GM19043 (cell line): ENCODE measurements at regions not wholly inside any gene's neighbourhood (a gene's known extent, or its start where the extent isn't known, plus 50 kb on each side); places are given as distances from the start of the nearest gene placed in this dataset.
A peak's percentile ranks its signal among the peaks of the same experiment; 100 is the strongest.
"Not testable (repeated sequence)": the region's sequence is repeated elsewhere in the genome, so short reads cannot be mapped to it uniquely, and the experiment has no call there.

Experiments
- ATAC-seq: cut with Tn5 transposase; IDR thresholded peaks from one replicate; pipeline ENCODE4 v1.9.1; 2021; ENCODE audit warnings: low read depth; ENCODE audit not compliant: unreplicated experiment

DNA sequence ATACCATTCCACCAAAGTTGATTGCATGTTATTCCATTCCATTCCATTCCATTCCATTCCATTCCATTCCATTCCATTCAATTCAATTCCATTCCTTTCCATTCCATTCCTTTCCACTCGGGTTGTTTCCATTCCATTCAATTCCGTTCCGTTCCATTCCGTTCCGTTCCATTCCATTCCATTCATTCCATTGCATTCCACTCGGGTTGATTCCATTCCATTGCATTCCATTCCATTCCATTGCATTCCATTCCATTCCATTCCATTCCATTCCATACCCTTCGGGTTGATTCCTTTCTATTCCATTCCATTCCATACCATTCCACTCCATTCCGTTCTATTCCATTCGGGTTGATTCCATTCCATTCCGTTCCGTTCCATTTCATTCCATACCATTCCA is 166.9 kb downstream of the CWH43 start:
- ATAC-seq = not testable (repeated sequence)

DNA sequence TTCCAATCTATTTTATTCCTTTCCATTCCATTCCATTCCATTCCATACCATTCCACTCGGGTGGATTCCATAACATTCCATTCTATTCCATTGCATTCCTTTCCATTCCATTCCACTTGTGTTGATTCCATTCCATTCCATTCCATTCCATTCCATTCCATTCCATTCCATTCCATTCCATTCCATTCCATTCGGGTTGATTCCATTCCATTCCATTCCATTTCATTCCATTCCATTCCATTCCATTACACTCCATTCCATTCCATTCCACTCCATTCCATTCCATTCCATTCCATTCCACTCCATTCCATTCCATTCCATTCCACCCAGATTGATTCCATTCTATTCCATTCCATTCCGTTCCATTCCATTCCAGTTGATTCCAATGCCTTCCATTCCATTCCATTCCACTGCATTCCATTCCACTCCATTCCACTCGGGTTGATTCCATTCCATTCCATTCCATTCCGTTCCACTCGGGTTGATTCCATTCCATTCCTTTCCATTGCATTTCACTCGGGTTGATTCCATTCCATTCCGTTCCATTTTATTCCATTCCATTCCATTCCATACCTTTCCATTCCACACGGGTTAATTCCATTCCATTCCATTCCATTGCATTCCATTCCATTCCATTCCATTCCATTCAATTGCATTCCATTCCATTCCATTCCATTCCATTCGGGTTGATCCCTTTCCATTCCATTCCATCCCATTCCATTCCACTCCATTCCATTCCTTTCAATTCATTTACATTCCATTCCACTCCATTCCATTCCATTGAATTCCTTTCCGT is 168.4 kb downstream of the CWH43 start:
- ATAC-seq = peak; percentile 42

DNA sequence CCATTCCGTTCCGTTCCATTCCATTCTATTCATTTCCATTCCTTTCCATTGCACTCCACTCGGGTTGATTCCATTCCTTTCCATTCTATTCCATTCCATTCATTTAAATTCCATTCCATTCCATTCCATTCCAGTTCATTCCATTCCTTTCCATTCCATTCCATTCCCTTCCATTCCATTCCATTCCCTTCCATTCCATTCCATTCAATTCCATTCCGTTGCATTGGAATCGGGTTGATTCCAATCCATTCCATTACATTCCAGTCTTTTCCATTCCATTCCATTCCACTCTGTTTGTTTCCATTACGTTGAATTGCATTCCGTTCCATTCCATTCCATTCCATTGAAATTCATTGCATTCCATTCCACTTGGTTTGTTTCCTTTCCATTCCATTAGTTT is 169.2 kb downstream of the CWH43 start:
- not testable (repeated sequence) for ATAC-seq

DNA sequence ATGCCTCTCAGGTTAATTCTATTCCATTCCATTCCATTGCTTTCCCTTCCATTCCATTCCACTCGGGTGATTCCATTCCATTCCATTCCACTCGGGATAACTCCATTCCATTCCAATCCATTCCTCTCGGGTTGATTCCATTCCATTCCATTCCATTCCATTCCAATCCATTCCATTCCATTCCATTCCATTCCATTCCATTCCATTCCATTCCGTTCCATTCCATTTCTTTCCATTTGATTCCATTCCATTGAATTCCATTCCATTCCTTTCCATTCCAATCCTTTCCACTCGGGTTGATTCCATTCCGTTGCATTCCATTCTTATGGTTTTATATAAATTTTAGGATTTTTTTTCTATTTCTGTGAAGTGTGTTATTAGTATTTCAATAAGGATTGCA is 170.2 kb downstream of the CWH43 start:
- not testable (repeated sequence) for ATAC-seq

DNA sequence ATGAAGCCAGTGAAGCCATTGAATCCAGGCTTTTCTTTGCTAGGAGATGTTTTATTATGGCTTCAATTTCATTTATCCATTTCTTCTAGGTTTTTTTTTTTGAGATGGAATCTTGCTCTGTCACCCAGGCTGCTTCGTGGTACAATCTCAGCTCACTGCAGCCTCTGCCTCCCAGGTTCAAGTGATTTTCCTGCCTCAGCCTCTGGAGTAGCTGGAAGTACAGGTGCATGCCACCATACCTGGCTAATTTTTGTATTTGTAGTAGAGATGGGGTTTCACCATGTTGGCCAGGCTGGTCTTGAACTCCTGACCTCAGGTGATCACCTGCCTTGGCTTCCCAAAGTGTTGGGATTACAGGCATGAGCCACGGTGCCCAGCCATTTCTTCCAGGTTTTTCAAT is 171.6 kb downstream of the CWH43 start:
- ATAC-seq = not testable (repeated sequence)

DNA sequence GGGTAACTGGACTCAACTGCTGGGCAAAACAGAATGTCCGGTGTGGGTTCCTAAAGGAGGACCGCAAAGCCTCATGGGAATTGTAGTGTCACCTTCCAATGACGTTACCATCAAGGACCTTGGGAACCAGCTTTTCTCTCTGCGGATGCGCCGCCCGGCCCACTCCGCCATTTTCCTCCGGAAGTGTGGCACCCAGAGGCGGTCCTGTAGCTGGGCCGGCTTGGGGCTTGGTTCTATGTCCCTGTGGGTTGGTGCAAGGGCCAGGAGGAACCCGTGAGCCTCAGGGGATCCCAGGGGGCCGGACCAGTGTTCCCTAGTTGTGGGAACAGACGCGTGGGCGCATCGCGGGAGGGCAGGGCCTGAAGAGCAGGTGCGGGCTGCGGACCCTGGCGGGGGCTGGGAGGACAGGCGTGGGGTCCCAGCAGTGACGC is 175.1 kb downstream of the CWH43 start:
- not testable (repeated sequence) for ATAC-seq

DNA sequence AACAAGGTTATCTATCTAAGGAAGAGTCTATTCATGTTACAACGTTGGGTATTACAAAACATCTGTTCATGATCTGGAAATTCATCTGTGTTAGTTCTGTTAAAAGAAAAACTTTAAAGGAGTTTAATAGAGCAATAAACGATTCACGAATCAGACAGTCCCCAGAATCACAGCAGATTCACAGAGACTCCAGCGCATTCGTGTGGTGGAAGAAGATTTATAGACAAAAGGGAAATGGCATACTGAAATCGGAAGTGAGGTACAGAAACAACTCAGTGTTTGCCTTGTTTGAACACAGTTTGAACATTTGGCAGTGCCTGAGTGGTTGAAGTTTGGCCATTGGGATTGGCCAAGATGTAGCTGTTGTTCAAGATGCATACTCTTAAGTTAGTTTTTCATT is 178.8 kb downstream of the CWH43 start:
- not testable (repeated sequence) for ATAC-seq

DNA sequence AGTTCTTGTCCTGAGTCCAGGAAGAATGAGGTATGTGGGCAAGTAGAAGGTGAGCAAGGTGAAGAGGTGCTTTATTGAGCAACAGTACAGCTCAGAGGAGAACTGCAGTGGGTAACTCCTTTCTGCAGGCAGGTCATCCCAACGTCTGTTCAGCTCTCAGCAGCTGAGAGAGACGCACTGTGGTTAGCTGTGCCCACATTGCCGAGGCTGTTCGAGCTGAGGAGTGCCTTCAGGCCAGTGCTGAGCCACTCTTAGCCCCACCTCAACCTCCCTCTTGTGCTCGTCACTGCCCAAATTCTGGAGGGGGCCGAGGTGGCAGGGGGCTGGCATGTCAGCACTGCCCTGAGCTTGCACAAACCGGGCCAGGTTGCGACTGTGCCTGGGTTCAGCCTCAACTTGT is 191.8 kb downstream of the CWH43 start:
- ATAC-seq = not testable (repeated sequence)

DNA sequence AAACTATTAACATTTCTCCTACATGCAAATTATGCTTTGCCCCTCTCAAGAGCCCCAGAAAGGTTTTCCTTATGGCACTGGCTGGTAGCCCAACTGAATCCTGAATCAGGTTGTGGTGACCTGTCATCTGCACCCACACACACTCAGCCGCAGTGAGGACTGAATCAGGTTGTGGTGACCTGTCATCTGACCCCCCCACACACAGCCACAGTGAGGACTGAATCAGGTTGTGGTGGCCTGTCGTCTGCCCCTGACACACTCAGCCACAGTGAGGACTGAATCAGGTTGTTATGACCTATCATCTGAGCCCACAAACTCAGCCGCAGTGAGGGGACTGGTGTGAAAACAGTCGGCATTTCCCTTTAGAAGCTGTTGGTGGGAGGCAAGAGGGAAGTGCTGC is 195.0 kb downstream of the CWH43 start:
- not testable (repeated sequence) for ATAC-seq

DNA sequence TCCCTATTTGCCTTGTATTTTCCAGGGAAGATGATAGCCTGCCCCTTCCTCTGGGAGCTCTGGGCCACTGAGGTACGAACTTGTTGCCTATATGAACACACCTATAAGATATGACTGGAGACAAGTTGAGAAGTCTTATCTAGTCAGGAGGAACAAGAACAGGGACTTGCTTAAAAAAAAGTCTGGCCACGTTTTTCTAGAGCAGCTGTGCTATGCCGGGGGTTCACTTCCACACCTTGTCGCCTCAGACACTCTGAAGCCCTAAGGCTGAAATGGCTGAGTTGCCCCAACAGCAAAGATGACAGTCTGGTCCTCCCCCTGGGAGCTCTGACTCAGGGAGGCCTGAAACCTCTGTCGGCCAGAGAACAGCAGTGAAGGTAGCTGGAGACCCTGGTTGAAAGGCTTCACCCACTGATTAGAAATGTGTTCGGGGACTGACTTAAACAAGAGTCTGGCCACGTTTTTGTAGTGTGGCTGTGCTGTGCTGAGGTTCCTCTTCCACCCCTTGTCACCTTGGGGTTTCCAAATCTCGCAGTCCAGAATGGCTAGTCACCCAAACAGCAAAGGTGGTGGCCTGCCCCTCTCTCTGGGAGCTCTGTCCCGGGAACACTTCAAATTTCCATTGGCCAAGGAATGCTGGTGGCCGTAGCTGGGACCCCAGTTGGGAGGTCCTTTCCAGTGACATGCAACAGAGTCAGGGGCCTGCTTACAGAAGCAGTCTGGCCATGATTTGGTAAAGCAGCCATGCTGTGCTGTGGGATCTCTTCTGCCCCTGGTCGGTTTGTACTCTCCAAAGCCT is 225.5 kb downstream of the CWH43 start:
- ATAC-seq = not testable (repeated sequence)

DNA sequence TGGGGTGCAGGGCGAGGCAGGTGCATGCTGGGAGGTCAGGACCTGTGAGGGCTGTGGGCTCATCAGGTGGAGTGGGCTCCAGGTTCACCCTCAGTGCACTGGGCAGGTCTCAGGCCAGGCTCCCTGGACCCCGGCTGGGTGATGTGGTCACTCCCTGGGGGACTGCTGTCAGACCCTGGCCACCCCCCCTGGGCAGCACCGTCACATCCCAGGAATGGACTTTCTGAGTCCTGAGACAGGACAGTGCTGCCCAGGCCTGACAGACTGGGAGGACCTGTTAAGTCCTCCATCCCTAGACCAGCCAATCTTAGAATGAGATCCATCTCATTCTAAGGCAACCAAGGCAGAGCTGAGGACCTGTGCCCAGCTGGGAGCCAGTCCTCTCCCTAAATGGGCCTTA is 227.2 kb downstream of the CWH43 start:
- ATAC-seq = not testable (repeated sequence)

DNA sequence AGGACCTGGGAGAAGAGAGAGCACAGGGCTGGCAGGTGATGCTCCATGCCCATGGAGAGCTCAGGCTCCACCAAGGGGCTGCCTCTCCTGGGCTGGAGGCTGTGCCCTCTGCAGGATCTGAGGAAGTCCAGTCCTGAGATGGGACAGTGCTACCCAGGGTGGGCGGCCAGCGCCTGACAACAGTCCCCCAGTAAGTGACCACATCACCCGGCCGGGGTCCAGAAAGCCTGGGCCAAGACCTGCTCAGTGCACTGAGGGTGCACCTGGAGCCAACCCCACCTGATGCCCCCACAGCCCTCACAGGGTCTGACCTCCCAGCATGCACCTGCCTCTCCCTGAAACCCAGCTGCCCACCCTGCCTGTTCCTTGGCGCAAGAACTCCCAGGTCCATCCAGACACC is 227.7 kb downstream of the CWH43 start:
- not testable (repeated sequence) for ATAC-seq

DNA sequence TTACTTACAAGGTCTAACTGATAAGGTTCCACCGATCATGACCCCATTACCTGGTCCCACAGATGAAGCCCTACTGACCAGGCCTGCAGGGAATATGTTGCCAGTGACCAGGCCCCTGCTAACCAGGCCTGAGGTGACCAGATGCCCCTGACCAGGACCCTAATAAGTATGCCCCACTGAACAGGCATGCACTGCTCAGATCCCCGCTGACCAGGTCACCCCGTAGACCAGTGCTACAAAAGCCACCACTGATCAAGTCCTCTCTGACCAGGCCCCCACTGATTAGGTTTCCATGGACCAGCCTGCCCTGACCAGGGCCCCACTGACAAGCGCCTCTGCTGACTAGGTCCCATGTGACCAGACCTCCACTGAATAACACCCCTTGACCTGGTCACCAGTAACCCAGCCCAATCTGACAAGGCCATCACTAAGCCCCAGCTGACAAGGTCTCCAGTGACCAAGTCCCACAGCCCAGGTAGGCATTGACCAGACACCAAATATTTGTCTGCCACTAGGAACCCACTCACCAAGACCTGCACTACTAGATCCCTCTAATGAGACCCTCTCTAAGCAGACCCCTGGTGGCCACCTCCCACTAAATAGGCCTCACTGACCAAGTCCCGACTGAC is 228.5 kb downstream of the CWH43 start:
- ATAC-seq = not testable (repeated sequence)

DNA sequence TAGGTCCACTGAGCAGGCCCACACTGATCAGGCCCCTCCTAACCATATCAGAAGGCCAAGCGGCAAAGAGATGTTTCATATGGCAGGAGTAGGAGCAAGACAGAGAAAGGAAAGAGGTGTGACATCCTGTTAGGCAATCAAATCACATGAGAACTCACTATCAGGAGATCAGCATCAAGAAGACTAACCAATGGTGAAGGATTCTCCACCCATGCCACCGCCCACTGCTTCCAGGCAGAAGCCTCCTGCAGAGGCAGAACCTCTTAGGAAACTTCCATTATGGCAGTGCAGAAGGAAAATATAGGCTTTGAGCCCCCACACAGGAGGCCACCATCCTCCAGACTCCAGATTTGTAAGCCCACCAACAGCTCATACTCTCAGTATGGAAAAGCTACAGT is 229.0 kb downstream of the CWH43 start:
- ATAC-seq = not testable (repeated sequence)

DNA sequence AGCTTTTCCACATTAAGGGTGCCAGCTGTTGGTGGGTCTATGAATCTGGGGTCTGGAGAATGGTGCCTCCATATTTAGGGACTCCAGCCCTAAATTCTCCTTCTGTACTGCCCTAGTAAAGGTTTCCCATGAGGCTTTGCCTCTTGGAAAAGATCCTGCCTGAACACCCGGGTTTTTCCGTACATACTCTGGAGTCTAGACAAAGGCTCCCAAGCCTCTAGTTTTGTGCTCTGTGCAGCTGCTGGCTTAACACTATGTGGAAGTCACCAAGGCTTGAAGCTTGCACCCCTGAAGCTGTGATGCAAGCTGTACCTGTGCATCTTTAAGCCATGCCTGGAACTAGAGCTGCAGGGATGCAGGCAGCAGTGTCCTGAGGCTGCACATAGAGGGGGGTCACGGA is 230.5 kb downstream of the CWH43 start:
- not testable (repeated sequence) for ATAC-seq

DNA sequence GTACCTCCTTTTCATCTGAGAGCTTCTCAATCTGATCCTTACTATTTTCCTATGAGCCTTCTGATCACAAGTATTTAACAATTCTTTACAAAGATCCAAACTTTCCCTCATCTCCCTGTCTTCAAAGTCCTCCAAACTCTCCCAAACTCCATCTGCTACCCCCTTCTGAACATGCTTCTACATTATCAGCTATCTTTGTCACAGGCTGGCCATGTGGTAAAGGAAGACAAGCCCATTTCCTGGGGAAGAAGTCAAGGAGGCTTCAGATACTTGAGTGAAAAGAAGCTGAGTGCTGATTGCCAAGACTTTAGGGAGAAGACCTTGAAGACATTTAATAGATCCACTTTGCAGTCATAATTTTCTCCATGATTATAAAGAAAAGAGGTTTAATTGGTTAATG is 231.4 kb downstream of the CWH43 start:
- ATAC-seq = no peak

DNA sequence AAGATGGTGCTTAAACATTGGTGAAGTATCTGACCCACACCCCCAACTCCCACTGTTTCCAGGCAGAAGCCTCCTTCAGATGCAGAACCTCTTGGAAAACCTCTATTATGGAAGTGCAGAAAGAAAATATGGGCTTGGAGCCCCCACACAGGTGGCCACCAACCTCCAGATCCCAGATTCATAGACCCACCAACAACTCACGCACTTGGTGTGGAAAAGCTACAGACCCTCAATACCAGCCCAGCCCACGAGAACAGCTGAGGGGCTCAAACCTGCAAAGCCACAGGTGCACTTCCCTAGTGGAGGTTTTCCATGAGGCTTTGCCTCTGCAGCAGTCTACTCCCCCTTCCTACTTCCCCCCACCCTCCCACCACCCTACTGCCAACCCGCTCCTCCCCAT is 232.0 kb downstream of the CWH43 start:
- not testable (repeated sequence) for ATAC-seq

DNA sequence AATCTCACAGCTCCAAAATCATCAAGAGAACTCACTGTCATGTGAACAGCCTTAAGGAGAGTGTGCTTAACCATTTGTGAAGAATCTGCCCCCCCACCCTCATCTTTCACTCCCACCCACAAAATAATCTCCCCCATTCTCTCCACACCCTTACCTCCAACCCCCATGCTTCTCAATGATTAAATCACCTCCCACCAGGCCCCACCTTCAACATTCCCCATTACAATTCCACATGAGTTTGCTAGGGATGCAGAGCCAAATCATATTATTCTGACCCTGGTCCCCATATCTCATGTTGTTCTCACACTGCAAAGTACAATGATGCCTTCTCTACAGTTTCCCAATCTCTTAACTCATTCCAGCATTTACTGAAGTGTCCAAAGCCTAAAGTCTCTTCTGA is 232.9 kb downstream of the CWH43 start:
- not testable (repeated sequence) for ATAC-seq

DNA sequence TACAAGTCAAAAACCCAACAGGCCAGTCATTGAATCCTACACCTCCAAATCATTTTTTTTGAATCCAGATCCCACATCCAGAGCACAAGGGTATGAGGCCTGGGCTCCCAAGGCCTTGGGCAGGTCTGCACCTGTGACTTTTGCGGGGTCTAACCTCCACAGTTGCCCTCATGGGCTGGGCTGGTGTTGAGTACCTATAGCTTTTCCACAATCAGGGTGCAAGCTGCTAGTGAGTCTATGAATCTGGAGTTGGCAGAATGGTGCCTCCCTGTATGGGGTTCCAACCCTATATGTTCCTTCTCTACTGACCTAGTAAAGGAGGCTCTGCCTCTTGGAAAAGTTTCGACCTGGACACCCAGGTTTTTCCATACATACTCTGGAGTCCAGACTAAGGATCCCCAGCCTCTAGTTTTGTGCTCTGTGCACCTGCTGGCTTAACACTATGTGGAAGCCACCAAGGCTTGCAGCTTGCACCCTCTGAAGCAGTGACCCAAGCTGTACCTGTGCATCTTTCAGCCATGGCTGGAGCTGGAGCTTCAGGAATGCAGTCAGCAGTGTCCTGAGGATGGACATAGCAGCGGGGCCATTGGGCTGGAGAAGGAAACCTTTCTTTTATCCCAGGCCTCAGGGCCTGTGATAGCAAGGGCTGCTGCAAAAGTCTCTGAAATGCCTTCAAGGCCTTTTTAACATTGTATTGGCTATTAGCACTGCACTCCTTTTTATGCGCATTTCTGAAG is 233.6 kb downstream of the CWH43 start:
- ATAC-seq = not testable (repeated sequence)

DNA sequence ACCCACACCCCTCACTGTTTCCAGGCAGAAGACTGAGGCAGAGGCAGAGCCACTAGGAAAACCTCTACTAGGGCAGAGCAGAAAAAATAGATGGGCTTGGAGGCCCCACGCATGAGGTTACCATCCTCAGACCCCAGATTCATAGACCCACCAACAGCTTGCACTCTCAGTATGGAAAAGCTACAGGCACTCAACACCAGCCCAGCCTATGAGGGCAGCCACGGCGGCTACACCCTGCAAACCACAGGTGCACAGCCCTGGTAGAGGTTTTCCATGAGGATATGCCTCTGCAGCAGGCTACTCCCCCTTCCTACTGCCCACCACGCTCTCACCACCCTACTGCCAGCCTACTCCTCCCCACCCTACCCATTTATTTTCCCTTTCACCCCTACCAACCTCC is 235.1 kb downstream of the CWH43 start:
- no peak for ATAC-seq

DNA sequence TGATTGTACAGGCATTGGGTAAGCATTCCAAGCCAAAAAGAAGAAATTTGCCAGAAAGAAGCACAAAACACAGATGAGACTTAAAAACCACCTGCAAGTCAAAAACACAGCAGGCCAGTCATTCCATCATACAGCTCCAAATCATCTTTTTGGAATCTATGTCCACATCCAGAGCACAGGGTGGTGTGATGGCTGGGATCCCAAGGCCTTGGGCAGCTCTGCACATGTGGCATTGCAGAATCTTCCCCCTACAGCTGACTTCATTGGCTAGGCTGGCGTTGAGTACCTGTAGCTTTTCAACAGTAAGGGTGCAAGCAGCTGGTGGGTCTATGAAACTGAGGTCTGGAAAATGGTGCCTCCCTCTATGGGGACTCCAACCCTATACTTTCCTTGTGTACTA is 236.7 kb downstream of the CWH43 start:
- ATAC-seq = not testable (repeated sequence)
